ENCODE measurements at regions not wholly inside any gene's neighbourhood (a gene's known extent, or its start where the extent isn't known, plus 50 kb on each side); places are given as distances from the start of the nearest gene placed in this dataset.

DNA sequence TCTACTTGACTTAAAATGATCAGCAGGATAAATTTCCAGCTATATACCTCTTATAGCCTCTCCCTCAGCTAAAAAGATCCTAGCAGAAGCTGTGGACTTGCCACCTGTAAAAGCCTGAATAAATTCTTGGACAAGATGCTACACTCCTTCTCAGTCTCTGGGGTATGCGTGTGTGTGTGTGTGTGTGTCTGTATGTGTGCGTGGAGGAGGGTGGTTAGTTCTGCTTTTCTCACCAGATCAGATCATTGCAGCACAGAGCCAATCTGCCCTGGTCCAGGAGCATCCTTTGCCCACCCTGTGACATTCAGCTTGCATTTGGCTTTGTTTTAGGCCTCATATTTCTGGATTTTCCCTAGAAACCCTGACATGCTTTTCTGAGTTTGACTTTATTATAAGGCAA, 438.3 kb downstream of the RFC3 start:
- TF ChIP-seq EZH2 (IDR thresholded peaks at IDR 0.05) = no peak
- TF ChIP-seq POLR2AphosphoS5 (IDR thresholded peaks at IDR 0.05; ENCODE audit: low read depth, low read length) = no peak
- TF ChIP-seq, protein P1, sequence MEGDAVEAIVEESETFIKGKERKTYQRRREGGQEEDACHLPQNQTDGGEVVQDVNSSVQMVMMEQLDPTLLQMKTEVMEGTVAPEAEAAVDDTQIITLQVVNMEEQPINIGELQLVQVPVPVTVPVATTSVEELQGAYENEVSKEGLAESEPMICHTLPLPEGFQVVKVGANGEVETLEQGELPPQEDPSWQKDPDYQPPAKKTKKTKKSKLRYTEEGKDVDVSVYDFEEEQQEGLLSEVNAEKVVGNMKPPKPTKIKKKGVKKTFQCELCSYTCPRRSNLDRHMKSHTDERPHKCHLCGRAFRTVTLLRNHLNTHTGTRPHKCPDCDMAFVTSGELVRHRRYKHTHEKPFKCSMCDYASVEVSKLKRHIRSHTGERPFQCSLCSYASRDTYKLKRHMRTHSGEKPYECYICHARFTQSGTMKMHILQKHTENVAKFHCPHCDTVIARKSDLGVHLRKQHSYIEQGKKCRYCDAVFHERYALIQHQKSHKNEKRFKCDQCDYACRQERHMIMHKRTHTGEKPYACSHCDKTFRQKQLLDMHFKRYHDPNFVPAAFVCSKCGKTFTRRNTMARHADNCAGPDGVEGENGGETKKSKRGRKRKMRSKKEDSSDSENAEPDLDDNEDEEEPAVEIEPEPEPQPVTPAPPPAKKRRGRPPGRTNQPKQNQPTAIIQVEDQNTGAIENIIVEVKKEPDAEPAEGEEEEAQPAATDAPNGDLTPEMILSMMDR (IDR thresholded peaks at IDR 0.05 in 2 of 3, conservative IDR thresholded peaks at IDR 0.05 in 1 of 3; ENCODE audit: borderline replicate concordance in 1 of 3, insufficient read depth in 1 of 3, low read depth in 2 of 3, low read length in 2 of 3) = no peak
- TF ChIP-seq, protein P2, sequence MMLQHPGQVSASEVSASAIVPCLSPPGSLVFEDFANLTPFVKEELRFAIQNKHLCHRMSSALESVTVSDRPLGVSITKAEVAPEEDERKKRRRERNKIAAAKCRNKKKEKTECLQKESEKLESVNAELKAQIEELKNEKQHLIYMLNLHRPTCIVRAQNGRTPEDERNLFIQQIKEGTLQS (IDR thresholded peaks at IDR 0.05) = no peak
- TF ChIP-seq POLR2A (IDR thresholded peaks at IDR 0.05; ENCODE audit: borderline replicate concordance, extremely low read depth, insufficient read depth, insufficient read length) = no peak
- TF ChIP-seq ZNF274 (IDR thresholded peaks at IDR 0.05; ENCODE audit: low read depth, low read length) = no peak
- TF ChIP-seq SP1 (IDR thresholded peaks at IDR 0.05; ENCODE audit: low read depth) = no peak
- no peak for TF ChIP-seq SIN3A (IDR thresholded peaks at IDR 0.05; ENCODE audit: low read depth)
- TF ChIP-seq RAD21 (IDR thresholded peaks at IDR 0.05; ENCODE audit: low read depth) = no peak
- TF ChIP-seq EZH2phosphoT487 (IDR thresholded peaks at IDR 0.05; ENCODE audit: borderline replicate concordance) = no peak
- TF ChIP-seq SRF (IDR thresholded peaks at IDR 0.05; ENCODE audit: low read depth) = no peak
- TF ChIP-seq EGR1 (IDR thresholded peaks at IDR 0.05; ENCODE audit: low read depth) = no peak
